Naive B cell (primary cell): ENCODE measurements at regions not wholly inside any gene's neighbourhood (a gene's known extent, or its start where the extent isn't known, plus 50 kb on each side); places are given as distances from the start of the nearest gene placed in this dataset.
"Not testable (repeated sequence)": the region's sequence is repeated elsewhere in the genome, so short reads cannot be mapped to it uniquely, and the experiment has no call there.

Source experiments
- ATAC-seq, 2 donors: fragments of 150-1000 bp; cut with Tn5 transposase; 2 replicates each; pipeline ENCODE4 v1.10.0; 2021; ENCODE audit warnings: low read depth in 2 of 2, mild to moderate bottlenecking in 2 of 2, moderate library complexity in 2 of 2
- DNase-seq: peaks from one replicate; pipeline ENCODE4 v3.0.0; 2022
- H3K27ac Mint-ChIP-seq, 6 donors: one replicate each; pipeline ENCODE4 v1.8.0; 2020 to 2022; ENCODE audit warnings: mild to moderate bottlenecking in 6 of 6, mixed read lengths in 6 of 6, moderate library complexity in 5 of 6, inconsistent platforms in 2 of 6
- H3K27me3 Mint-ChIP-seq, 3 donors: one replicate each; pipeline ENCODE4 v1.8.0; 2021 to 2022; ENCODE audit warnings: mixed read lengths in 3 of 3, mild to moderate bottlenecking in 1 of 3
- H3K36me3 Mint-ChIP-seq, 2 donors: one replicate each; pipeline ENCODE4 v1.8.0; 2020 to 2022; ENCODE audit warnings: mixed read lengths in 2 of 2, inconsistent platforms in 1 of 2, mild to moderate bottlenecking in 1 of 2
- H3K4me1 Mint-ChIP-seq, 3 donors: one replicate each; pipeline ENCODE4 v1.8.0; 2020 to 2022; ENCODE audit warnings: mixed read lengths in 3 of 3, inconsistent platforms in 1 of 3, mild to moderate bottlenecking in 1 of 3, moderate library complexity in 1 of 3
- H3K4me3 Mint-ChIP-seq, 8 donors: one replicate each; pipeline ENCODE4 v1.8.0; 2020 to 2022; ENCODE audit warnings: mild to moderate bottlenecking in 8 of 8, mixed read lengths in 8 of 8, moderate library complexity in 8 of 8, inconsistent platforms in 2 of 8
- H3K9me3 Mint-ChIP-seq, 7 donors: one replicate each; pipeline ENCODE4 v1.8.0; 2020 to 2022; ENCODE audit warnings: mixed read lengths in 7 of 7, mild to moderate bottlenecking in 5 of 7, inconsistent platforms in 2 of 7, moderate library complexity in 1 of 7

DNA sequence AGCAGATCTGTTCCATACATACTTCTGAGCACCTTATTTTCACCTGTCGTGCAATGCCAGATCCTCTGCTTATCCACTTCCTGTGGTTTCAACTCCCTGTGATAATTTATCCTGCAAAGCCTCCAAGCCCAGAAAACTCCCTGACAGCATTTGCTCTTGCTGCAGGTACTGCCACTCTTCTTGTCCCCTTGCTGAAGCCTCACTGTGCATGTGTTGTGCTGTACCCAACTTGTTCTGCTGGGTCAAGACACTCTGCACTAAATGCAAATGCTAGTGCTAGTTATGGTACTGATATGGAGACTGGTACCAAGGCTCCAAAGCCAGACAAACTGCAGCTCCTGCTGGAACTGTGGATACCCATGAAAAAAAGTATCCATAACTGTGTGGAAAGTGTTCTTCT, 315.4 kb upstream of the MIR17HG start:
- DNase-seq (no peak), ATAC-seq (no peak)
- Mint-ChIP-seq H3K4me3 (no peak overlapping the region), H3K9me3 (peaks cover 0 to 5% (median 0%) of the 10 kb centered on the region in 7 donors), H3K27ac (no peak overlapping the region), H3K27me3 (no peaks in the 10 kb centered on the region), H3K36me3 (no peaks in the 10 kb centered on the region), H3K4me1 (no peaks in the 10 kb centered on the region)

DNA sequence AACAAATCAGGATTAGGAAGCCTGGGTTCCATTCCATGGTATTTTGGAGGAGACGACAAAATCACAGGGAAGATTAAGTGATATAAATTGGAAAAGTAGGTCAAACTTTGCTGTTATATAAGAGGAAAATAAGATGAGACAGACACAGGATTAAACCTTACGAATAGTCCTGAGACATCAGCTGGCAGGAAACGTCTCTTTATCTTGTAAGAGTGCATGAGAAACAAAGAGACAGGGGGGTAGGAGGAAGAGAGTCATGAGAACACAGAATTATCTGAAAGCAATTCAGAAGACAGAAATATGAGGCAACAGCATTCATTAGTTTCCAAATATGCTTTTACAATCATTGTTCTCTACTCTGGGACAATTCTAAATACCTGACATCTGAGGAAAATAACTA, 310.6 kb upstream of the MIR17HG start:
- DNase-seq (no peak), ATAC-seq (no peak)
- Mint-ChIP-seq H3K4me1 (no peaks in the 10 kb centered on the region), H3K4me3 (no peak overlapping the region), H3K36me3 (no peaks in the 10 kb centered on the region), H3K9me3 (peaks cover 0 to 5% (median 0%) of the 10 kb centered on the region in 7 donors), H3K27ac (no peak overlapping the region), H3K27me3 (no peaks in the 10 kb centered on the region)

DNA sequence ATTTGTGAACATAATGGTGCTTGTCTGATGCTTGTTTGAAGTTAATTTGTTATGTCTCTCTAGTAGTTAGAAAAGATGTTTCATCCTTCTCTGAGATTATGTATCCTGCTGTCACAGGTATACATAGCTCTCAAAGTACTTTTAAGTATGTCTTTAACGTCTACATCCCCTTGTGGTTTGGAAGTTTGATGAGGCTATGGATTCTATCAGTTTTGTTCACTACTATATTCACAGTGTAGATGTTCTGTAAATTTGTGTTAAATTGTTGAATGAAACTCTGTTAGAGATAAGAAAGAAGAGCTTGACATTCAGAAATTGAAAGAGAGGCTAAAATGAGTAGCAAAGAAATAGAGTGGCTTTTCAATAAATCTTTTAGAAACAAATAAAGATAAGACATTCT, 304.6 kb upstream of the MIR17HG start:
- no peak overlapping the region for H3K27ac Mint-ChIP-seq
- ATAC-seq = no peak

DNA sequence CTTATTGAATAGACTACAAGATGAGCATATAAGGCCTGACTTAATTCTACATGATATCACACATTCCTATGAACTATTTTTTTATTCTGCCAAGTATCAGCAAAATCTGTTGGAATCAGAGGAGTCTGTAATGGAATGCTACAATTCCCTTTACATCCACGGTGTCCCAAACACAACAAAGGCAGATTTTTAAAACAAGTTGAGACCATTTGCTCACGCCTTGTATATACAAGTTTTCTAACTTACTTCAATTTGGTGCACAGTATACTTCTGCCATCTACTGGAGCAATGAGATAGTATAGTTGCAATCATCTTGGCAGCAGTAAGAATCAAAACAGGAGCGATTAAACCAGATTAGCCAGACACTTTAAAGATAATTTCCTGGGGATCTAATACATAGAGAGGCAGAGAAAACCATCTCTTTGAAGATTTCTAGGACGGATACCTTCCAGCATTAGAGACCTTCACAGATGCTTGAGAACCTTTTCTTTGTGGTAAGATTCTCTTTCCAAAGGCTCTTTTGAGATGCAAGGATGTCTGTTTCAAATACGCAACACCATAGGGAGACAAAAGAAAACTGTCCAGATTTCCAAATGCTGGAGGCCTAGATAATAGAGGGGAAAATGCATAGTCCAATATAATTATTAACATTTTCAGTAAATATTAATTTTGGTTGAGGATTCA, 302.0 kb upstream of the MIR17HG start:
- no peaks in the 10 kb centered on the region for H3K4me1 Mint-ChIP-seq
- H3K36me3 Mint-ChIP-seq = no peaks in the 10 kb centered on the region
- peaks cover 0 to 5% (median 0%) of the 10 kb centered on the region in 7 donors for H3K9me3 Mint-ChIP-seq
- H3K27me3 Mint-ChIP-seq = no peaks in the 10 kb centered on the region
- ATAC-seq = no peak
- no peak overlapping the region for H3K27ac Mint-ChIP-seq
- DNase-seq = no peak
- no peak overlapping the region for H3K4me3 Mint-ChIP-seq

More for the DNA sequence above, 304.6 kb upstream of the MIR17HG start:
- Mint-ChIP-seq H3K9me3 (no peaks in the 10 kb centered on the region), H3K27me3 (no peaks in the 10 kb centered on the region), H3K4me1 (no peaks in the 10 kb centered on the region), H3K4me3 (no peak overlapping the region), H3K36me3 (no peaks in the 10 kb centered on the region)
- DNase-seq = no peak

DNA sequence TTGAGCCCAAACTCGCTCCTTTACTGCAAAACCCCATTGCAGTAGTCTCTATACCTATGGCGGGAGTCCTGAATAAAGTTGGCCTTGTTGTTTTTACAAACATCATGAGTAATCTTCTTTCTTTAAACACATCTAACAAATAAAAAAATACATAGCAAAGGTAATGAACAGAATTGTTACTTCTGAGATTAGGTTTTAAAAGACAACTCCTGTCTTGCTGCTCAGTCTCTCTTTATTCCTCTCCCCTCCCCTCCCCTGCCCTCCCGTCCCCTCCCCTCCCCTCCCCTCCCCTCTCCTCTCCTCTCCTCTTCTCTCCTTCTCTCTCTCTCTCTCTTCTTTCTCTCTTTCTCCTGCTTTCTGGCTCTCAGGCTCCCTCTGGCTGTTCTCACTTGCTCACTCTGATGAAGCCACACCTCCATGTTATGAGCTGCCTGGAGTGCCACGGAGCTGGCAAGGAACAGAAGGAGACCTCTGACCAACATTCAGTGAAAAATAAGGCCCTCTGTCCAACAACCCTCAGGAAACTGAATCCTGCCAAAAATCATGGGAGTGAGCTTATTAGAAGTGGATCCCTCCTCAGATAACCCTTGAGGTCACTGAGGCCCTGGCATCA, 300.7 kb upstream of the MIR17HG start:
- Mint-ChIP-seq H3K36me3 (no peaks in the 10 kb centered on the region), H3K27ac (no peak overlapping the region), H3K9me3 (peaks cover 0 to 5% (median 0%) of the 10 kb centered on the region in 7 donors), H3K4me1 (no peaks in the 10 kb centered on the region), H3K4me3 (no peak overlapping the region), H3K27me3 (no peaks in the 10 kb centered on the region)
- DNase-seq (no peak), ATAC-seq (no peak)

DNA sequence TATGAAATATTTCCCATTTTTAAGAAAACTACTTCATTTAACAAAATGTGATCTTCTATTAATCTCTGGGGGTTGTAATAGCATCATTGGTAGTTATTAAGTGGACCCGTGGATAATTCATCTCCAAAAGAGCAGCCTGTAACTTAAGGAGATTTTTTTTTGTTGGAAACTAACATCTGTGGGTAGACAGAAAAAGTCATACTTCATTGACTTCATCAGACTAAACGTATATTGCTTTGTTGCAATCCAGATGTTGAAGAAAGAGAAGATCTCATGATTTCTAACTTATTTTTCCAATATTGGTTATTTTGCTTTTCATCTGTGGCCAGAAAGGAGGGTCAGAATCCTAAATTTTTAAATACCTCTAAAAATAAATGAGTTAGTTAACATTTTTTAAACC, 296.5 kb upstream of the MIR17HG start:
- Mint-ChIP-seq H3K9me3 (peaks cover 0 to 5% (median 0%) of the 10 kb centered on the region in 7 donors), H3K4me1 (no peaks in the 10 kb centered on the region), H3K27me3 (no peaks in the 10 kb centered on the region), H3K4me3 (no peak overlapping the region), H3K36me3 (no peaks in the 10 kb centered on the region), H3K27ac (no peak overlapping the region)
- DNase-seq = no peak
- no peak for ATAC-seq

DNA sequence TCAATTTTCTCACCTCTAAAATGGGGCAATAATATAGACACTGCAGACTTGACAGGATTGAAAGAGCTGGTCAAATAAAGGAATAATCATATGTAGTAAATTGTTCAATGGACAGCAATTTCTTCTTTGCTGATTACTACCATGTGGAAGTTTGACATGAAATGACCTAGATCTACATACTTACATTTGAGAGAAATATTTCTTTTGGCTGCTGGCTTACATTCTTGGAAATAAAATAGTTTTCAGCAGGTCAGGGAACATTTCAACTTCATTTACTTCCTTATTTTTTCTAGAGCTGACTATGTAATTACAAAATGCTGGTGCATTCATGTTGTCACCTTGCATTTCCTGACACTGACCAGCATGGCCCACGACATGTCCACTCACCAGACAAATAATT, 294.6 kb upstream of the MIR17HG start:
- Mint-ChIP-seq H3K27me3 (no peaks in the 10 kb centered on the region), H3K4me1 (no peaks in the 10 kb centered on the region), H3K9me3 (peaks cover 0 to 12% (median 2%) of the 10 kb centered on the region in 7 donors), H3K36me3 (no peaks in the 10 kb centered on the region), H3K27ac (no peak overlapping the region), H3K4me3 (no peak overlapping the region)
- no peak for DNase-seq
- ATAC-seq = no peak

DNA sequence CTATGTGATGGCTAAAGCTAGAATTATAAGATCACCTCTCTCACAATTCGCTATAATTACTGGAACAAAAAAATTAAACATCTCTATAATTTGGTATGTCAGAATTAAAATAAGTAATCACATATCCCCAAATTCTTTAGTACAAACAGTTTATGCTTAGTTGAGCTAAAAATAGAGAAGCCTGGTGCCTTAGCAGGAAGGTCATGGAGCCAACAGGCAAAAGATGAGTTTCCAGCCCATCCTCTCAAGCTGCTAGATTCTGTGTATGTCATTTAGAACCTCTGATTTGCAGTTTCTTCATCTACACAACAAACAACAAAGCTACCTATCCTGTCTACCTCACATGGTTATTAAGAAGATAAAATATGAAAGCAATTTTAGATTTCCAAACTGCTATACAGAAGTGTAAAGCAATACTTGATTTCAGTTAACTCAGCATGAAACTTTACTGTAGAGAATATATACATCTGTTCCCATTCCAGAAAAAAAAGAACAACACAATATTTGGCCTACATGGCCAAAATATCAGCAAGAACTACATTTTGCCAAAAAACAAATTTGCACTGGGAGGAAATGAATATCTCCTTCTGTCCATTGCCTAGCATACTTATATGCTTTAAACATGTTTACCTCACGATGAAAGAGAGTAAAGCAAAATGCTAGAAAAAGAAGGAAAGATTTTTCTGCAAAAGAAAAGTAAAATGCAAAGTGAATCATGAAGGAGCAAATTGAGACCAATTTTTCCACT, 294.0 kb upstream of the MIR17HG start:
- no peaks in the 10 kb centered on the region for H3K27me3 Mint-ChIP-seq
- H3K4me1 Mint-ChIP-seq = no peaks in the 10 kb centered on the region
- no peak overlapping the region for H3K4me3 Mint-ChIP-seq
- DNase-seq = no peak
- no peaks in the 10 kb centered on the region for H3K36me3 Mint-ChIP-seq
- peaks cover 0 to 12% (median 4%) of the 10 kb centered on the region in 7 donors for H3K9me3 Mint-ChIP-seq
- no peak for ATAC-seq
- H3K27ac Mint-ChIP-seq = no peak overlapping the region

DNA sequence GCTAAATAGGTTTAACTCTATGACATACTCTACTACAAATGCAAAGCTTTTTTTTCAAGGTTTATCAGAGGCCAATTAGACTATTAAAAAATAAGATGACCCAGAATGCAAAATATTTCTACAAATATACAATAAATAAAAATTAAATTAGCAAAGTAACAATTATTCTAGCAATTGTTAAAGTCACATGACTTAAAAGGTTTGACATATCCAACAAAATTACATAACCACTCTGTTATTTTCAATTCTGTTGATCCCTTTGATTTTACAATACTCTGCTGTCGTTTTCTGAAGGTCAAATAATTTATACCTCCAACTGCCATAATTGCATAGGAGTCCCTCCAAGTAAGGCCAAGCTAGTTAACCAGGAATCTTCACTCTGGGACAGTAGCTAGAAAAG, 292.6 kb upstream of the MIR17HG start:
- no peak overlapping the region for H3K4me3 Mint-ChIP-seq
- DNase-seq = no peak
- H3K4me1 Mint-ChIP-seq = no peaks in the 10 kb centered on the region
- H3K9me3 Mint-ChIP-seq = peaks cover 2 to 20% (median 8%) of the 10 kb centered on the region in 7 donors
- no peaks in the 10 kb centered on the region for H3K36me3 Mint-ChIP-seq
- no peak for ATAC-seq
- H3K27ac Mint-ChIP-seq = no peak overlapping the region
- H3K27me3 Mint-ChIP-seq = no peaks in the 10 kb centered on the region

DNA sequence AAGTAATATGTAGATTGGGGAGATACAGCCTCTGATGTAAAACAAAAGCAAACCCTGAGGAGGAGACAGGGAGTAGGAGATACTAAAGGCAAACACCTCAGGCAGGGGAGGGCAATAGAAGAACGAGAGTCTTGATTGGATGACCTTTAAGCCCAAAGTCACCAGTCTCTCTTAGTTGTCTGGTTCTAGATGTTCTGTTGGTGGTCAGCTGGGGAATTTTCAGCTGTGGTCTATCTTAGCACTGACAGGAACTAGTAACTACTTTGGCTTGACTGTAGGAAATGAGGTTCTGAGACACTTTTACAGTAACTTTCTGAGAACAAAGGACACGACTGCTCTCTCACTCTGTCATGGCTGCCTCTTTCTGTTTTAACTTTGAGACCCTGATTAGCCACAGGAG, 290.7 kb upstream of the MIR17HG start:
- no peaks in the 10 kb centered on the region for H3K36me3 Mint-ChIP-seq
- no peaks in the 10 kb centered on the region for H3K4me1 Mint-ChIP-seq
- H3K27me3 Mint-ChIP-seq = no peaks in the 10 kb centered on the region
- DNase-seq (no peak), ATAC-seq (no peak)
- peaks cover 2 to 20% (median 7%) of the 10 kb centered on the region in 7 donors for H3K9me3 Mint-ChIP-seq
- H3K27ac Mint-ChIP-seq = no peak overlapping the region
- no peak overlapping the region for H3K4me3 Mint-ChIP-seq

DNA sequence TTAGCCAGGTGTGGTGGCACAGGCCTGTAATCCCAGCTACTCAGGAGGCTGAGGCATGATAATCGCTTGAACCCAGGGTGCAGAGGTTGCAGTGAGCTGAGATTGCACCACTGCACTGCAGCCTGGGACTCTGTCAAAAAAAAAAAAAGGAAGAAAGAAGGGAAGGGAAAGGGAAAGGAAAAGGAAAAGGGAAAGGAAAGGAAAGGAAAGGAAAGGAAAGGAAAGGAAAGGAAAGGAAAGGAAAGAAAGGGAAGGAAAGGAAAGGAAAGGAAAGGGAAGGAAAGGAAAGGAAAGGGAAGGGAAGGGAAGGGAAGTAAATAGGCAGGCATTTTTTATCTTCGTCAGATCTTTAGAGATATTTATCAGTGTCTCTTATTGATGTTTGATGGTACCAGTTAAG, 290.0 kb upstream of the MIR17HG start:
- not testable (repeated sequence) for H3K36me3 Mint-ChIP-seq, DNase-seq, H3K4me3 Mint-ChIP-seq, H3K27me3 Mint-ChIP-seq, H3K4me1 Mint-ChIP-seq, ATAC-seq
- Mint-ChIP-seq H3K9me3 (peaks cover 2 to 20% (median 7%) of the 10 kb centered on the region in 7 donors), H3K27ac (peak overlapping the region in 1 of 6 donors; percentile 88)

DNA sequence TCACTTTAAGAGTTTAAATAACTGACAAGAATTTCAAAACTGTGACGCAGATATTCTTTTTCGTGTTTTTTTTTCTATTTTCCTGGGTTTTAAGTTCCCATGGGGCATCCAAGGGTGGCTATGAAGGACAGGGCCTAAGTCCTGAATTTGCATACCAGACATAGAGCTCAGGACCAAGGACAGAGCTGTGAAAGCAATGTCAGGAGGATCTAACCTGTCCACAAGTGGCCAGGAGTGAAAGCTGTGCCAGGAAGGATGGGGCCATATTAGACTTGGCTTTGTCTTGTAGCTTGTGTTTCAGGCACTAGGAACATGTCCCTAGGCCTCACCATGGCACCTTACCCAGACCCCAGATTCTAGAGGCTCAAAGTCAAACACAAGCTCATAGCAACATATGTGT, 289.4 kb upstream of the MIR17HG start:
- Mint-ChIP-seq H3K9me3 (peaks cover 2 to 20% (median 7%) of the 10 kb centered on the region in 7 donors), H3K36me3 (no peaks in the 10 kb centered on the region), H3K4me1 (no peaks in the 10 kb centered on the region), H3K4me3 (no peak overlapping the region), H3K27me3 (no peaks in the 10 kb centered on the region), H3K27ac (no peak overlapping the region)
- ATAC-seq (no peak), DNase-seq (no peak)

DNA sequence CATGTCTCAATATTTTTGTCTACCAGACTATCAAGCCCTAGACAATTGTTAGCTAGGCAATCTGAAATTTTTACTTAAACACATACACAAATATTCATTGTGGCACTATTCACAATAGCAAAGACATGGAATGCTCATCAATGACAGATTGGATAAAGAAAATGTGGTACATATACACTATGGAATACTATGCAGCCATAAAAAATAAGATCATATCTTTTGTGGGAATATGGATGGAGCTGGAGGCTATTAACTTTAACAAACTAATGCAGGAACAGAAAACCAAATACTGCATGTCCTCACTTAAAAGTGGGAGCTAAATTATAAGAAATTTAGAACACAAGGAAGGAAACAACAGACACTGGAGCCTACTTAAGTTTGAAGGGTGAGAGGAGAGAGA, 288.6 kb upstream of the MIR17HG start:
- DNase-seq (no peak), ATAC-seq (no peak)
- H3K4me3 Mint-ChIP-seq = no peak overlapping the region
- no peaks in the 10 kb centered on the region for H3K36me3 Mint-ChIP-seq
- no peaks in the 10 kb centered on the region for H3K27me3 Mint-ChIP-seq
- H3K4me1 Mint-ChIP-seq = no peaks in the 10 kb centered on the region
- H3K27ac Mint-ChIP-seq = no peak overlapping the region
- H3K9me3 Mint-ChIP-seq = peaks cover 2 to 20% (median 7%) of the 10 kb centered on the region in 7 donors

DNA sequence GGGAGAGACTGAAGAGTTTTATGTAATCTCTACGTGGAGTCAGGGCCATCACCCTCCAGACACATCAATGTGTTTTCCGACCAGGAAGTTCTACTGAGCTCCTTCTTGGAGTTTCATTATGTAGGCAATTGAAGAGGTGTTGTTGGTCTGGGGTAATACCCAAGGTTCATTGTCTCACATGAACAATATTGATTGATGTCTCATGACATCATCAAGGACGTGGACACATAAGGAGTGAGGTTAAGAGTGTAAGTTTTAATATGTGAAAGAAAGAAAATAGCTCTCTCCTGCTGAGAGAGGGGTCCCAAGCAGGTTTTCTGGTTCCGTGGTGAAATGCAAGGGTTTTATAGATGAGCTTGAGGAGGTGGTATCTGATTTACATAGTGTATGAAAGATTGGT, 280.7 kb upstream of the MIR17HG start:
- H3K27me3 Mint-ChIP-seq = no peaks in the 10 kb centered on the region
- H3K36me3 Mint-ChIP-seq = no peaks in the 10 kb centered on the region
- no peak overlapping the region for H3K27ac Mint-ChIP-seq
- DNase-seq (no peak), ATAC-seq (no peak)
- no peak overlapping the region for H3K4me3 Mint-ChIP-seq
- H3K4me1 Mint-ChIP-seq = no peaks in the 10 kb centered on the region
- peaks cover 0 to 5% (median 3%) of the 10 kb centered on the region in 7 donors for H3K9me3 Mint-ChIP-seq
